HG02678 (cell line): ENCODE measurements at regions not wholly inside any gene's neighbourhood (a gene's known extent, or its start where the extent isn't known, plus 50 kb on each side); places are given as distances from the start of the nearest gene placed in this dataset.

Experiments
- ATAC-seq: cut with Tn5 transposase; IDR thresholded peaks from one replicate; pipeline ENCODE4 v1.9.1; 2021; ENCODE audit warnings: mild to moderate bottlenecking, moderate library complexity; ENCODE audit not compliant: unreplicated experiment

DNA sequence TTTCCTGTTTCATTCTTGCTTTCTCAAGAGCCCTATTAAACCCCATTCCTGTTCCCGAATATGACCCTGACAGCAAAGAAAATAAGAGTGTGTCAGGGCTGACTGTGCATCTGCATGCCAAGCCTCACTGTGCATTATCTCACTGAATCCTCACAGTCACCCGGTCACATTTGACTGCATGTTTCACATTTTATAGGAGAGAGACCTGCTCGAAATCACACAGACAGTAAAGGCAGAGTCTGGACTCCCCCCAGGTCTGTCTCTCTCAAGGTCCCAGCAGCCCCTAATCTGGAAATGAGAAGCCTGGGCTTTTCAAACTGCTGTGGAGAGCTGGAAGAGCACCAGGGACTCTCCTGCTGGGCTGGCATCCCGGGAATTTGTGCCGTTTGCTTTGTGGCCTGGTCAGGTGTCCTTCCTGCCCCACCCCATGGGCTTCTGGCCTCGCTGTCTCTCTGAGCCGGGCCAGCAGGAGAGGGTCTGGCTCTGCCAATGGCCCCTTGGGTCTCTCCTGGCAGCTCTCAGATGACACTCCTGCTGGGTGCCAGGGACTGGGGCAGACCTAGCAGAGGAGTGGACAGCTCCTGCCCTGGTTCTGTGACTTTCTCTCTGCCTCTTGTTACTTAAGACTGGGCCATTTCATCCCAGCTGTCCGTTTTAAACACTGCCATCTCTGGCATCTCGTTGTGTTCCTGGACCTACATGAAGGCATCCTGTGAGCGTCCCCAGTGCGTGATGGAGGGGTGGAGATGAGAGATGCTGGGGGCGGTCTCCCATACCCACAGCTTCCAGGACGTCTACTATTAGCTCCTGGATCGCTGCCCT, 173.6 kb downstream of the ARHGAP12 start:
- ATAC-seq: no peak

- ATAC-seq: no peak
Observed at GRCh38 chr10:31753681-31754080, 174.9 kb downstream of the ARHGAP12 start.

- ATAC-seq: no peak
Observed at GRCh38 chr10:31752170-31752569, 176.5 kb downstream of the ARHGAP12 start.

- ATAC-seq: no peak
Observed at GRCh38 chr10:31751738-31752080, 176.9 kb downstream of the ARHGAP12 start.

DNA sequence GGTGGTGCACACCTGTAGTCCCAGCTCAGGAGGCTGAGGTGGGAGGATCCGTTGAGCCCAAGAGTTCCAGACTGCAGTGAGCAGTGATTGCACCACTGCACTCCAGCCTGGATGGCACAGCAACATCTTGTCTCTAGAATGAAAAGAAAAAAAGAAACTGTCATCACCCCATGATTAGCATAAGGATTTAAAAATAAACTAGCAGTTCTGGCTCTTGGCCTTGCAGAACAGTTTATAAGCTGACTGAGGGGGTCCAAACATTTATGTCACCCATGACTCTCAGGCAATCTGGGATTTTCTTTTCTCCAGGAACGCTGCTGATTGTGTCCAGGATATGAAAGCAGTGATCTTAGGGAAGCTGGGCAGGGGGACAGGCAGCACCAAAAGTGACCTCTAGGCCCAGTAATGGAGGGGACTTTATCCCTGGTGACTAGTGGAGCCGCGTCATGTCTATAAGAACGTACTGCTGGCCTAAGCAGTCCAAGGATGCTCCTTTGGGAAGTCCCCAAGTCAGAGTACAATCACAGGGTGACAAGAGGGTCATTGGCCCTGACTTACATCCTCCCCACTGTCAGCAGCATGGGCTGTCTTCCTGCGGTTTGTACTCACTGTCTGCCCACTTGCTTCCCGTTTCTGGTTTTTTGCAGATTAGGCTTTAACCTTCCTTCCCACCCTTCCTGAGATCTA, 177.4 kb downstream of the ARHGAP12 start:
- no peak for ATAC-seq

DNA sequence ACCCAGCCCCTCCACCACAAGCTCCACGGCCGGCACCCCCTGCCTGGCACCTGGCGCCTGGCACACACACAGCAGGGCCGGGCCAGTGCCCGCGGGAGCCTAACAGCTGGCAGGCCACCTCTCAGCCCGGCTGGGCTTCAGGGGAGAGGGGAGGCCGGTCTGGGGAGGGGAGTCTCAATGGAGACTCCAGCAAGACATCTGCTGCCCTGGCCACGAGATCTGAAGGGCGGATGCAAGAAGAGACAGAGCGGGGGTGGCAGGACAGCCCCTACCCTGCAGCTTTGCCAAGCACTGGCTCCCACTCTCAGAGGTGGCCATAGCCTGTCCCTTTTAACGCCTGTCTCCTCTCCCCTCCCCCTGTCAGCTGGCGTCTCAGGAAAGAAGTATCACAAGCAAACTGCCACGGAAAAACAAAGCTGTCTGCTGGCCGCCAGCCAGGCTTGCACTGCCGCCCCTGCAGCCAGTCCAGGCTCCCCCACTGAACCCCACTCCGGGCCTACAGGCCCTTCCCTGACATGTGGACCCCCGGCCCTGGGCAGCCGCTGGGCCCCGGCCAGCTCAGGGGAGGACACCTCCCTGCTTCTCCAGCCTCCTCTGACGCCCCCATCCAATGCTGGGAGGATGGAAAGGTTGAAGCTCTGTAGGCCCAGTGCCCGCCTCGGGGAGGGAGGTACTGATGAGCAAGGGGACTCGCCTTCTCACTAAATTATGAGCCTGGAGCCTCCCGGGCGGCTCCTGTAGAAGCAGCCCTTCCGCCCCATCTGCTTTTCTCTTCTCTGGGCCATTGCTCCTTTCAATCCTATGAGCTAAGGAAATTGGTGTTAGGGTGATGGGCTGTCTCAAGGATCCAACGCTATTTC, 178.4 kb downstream of the ARHGAP12 start:
- no peak for ATAC-seq

GRCh38 chr10:31749301-31749700, 179.3 kb downstream of the ARHGAP12 start:
- no peak for ATAC-seq

DNA sequence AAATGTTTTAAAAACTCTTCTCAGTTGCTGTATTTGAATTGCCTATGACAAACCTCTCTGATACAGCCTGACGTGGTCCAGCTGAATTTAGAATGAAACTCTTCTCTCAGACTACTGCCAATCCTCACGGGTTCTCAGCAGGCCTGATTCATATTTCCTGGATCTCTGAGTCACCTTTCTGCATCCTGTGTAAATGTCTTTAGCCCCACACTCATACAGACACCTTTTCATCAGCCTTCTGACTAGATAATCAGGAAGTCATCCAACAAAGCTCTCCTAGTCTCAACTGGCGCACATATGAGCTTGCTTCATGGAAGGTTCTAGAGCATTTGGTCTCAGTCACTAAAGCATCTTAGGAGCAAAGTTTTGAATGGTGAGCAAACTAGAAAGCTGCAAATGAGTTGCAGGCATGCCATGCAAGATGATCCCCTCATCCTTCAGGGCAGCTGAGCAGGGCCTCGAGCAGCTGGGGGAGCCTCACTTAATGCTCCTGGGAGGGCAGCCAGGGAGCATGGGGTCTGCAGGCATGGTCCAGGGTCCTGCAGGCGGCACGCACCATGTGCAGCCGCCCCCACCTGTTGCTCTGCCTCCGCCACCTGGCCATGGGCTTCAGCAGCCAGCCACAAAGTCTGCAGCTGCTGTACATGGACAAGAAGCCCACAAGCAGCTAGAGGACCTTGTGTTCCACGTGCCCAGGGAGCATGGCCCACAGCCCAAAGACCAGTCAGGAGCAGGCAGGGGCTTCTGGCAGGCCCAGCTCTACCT, 182.8 kb downstream of the ARHGAP12 start:
- no peak for ATAC-seq

- ATAC-seq: no peak
Observed at GRCh38 chr10:31744025-31744424, 184.6 kb downstream of the ARHGAP12 start.

GRCh38 chr10:31742255-31742654, 186.4 kb downstream of the ARHGAP12 start:
- no peak for ATAC-seq

DNA sequence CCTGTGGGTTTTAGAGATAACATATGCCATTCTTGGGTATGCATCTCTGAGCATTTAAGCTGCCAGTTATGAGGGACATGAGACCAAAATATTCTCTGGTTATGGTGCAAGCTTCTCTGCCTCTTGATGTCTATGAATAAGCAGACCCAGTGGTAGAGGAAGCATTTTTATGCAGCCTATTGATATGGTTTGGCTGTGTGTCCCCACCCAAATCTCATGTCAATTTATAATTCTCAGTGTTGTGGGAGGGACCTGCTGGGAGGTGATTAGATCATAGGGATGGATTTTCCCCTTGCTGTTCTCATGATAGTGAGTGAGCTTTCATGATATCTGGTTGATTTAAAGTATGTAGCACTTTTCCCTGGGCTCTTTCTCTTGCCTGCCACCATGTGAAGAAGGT, 187.2 kb downstream of the ARHGAP12 start:
- ATAC-seq: no peak

DNA sequence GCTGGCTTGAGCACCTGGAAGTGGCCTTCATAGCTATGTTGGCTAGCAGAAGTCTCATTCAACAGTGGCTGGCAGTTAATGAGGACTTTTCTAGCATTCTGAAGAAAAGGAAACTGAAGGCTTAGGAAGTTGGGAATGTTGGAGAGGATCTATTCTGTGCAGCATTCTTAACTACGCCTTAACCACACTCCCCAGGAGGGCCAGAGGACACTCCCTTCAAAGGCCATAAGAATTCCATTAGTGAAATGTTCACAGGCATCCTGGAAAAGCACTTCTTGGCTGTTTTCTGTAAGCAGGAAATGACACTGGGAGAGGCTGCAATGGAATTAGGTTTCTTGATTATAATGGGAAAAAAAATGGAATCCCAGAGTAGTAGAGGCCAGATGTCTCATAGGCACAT, 188.9 kb downstream of the ARHGAP12 start:
- ATAC-seq: no peak

DNA sequence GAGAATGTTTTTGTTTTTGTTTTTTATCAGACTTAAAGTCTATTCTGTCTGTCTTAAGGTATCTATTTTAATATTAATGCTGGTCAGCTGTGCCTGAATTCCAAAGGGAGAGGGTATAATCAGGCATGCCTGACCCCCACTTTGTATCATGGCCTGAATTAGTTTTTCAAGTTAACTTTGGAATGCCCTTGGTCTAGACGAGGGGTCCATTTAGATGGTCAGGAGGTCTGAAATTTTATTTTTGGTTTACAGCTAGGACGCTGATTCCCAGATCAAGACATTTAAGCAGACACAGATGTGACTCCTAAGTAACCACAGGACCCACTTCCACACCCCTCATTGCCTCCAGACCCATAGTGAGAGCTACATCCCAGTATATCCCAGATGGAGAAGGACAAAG, 189.5 kb downstream of the ARHGAP12 start:
- ATAC-seq: no peak

GRCh38 chr10:31731711-31732110, 196.9 kb downstream of the ARHGAP12 start:
- ATAC-seq: no peak

DNA sequence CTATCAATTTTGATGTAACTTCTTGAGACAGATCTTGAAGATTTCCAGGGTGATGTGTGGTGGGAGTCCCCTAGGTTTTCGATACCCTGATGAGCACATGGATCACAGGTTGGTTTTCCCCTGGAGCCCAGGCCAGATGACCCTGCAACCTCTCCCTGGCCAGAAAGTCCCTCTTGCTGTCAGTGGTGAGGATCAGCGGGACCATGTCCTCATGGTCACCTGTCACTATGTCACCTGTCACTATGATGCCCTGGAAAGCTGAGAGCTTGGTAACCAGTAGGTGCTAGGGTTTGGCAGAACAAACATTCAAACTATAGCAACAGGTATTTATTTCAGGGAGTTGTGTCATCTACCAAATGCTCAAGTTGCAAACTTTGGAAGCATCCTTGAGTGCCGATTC, 197.9 kb downstream of the ARHGAP12 start:
- ATAC-seq: no peak

DNA sequence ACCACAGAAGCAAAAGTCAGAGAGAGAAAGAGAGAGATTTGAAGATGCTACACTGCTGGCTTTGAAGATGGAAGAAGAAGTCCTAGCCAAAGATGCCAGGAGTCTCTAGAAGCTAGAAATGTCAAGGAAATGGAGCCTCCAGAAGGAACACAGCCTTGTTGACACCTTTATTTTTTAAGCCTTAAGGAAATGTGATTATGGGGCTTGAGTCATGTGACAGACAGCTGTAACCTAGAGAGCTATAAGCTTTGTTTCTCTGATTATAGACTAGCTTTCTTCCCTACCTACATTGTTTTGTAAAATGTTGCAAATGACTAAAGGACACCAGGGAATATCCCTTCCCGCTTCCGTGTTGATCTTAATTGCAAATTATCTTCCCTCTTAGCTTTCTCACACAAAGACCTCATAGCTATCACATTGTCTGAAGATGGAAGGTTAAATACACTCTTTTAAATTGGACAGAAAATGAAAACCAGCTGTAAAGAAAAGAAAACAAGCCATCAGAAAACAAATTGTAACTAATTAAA, 199.9 kb downstream of the ARHGAP12 start:
- ATAC-seq: no peak

DNA sequence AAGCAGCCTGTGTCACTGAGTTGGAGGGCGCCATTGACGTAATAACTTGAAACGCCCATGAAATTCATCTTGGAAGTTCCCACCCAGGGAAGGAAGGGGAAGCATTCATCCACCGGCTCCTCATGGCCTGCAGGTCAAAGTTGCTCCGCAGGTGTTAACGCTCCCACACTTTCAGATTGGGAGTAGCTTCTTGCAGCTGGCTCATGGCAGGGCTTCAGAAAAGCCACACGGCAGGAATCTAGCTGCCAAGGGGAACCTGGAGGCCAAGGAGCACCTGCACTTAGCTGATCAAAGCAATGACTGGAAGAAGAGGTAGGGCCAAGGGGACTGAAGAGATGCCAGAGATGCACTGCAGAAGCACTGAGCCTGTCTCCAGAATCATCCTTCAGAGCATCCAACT, 203.2 kb downstream of the ARHGAP12 start:
- no peak for ATAC-seq

- ATAC-seq: no peak
Observed at GRCh38 chr10:31724296-31724695, 204.3 kb downstream of the ARHGAP12 start.

DNA sequence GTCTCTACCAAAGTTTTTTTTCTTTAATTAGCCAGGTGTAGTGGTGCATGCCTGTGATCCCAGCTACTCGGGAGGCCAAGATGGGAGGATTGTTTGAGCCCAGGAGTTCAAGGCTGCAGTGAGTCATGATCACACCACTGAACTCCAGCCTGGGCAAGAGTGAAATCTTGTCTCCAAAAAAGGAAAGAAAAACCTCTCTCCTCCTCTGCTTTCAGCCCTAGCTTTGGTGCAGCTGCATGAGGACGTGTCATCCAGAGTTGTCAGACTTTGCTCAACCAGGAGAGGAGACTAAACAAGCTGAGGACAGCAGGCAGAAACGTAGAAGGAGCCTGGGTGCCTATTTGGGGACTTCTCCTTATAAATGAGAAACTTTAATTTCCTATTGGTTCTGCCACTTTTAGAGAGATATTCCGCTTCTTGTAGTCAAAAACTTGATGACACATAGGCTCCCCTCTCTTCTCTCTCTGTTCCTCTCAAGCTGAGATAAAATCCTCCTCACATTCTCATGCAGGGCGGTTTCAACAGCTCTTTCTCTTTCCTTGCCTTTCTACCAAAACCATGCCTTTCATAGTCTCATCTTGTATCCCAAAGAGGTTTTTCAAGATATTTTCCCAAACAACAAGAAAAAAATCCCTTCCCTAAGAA, 205.4 kb downstream of the ARHGAP12 start:
- ATAC-seq: no peak

- no peak for ATAC-seq
Observed at GRCh38 chr10:31721096-31721495, 207.5 kb downstream of the ARHGAP12 start.
